GM23338 (cell line): ENCODE measurements at regions not wholly inside any gene's neighbourhood (a gene's known extent, or its start where the extent isn't known, plus 50 kb on each side); places are given as distances from the start of the nearest gene placed in this dataset.

Experiments used
- CREB1 ChIP-seq: fragments of 250-450 bp; sonication (Bioruptor Pico); IDR thresholded peaks from 2 replicates; pipeline ENCODE4 v1.5.0; 2020; ENCODE audit warnings: low read depth, mild to moderate bottlenecking, moderate library complexity
- EZH2 ChIP-seq: fragments of 200-600 bp; sonication (generic); IDR thresholded peaks from one replicate; pipeline ENCODE4 v1.8.0; 2017; ENCODE audit warnings: antibody characterized with exemption, mild to moderate bottlenecking, low read depth; ENCODE audit not compliant: unreplicated experiment
- EZH2phosphoT487 ChIP-seq: fragments of 200-600 bp; sonication (generic); IDR thresholded peaks from one replicate; pipeline ENCODE4 v1.8.1; 2018; ENCODE audit warnings: antibody characterized with exemption; ENCODE audit not compliant: unreplicated experiment
- JUNB ChIP-seq: IDR thresholded peaks from one replicate; pipeline ENCODE4 v1.6.1; 2016; ENCODE audit warnings: antibody characterized with exemption; ENCODE audit not compliant: unreplicated experiment
- NANOG ChIP-seq: IDR thresholded peaks from 2 replicates; pipeline ENCODE4 v1.6.1; 2016; ENCODE audit warnings: antibody characterized with exemption, borderline replicate concordance
- POLR2AphosphoS5 ChIP-seq: IDR thresholded peaks from 2 replicates; pipeline ENCODE4 v1.6.1; 2016; ENCODE audit warnings: antibody characterized with exemption, low read depth
- STAT1 ChIP-seq: IDR thresholded peaks from one replicate; pipeline ENCODE4 v1.6.1; 2016; ENCODE audit warnings: antibody characterized with exemption; ENCODE audit not compliant: unreplicated experiment
- TF ChIP-seq, protein P1 (sequence below): IDR thresholded peaks from one replicate; pipeline ENCODE4 v1.6.1; 2018; ENCODE audit warnings: antibody characterized with exemption; ENCODE audit not compliant: unreplicated experiment
- TF ChIP-seq, protein P2 (sequence below), 2 experiments: fragments of 200-600 bp in 1 of 2; sonication (generic) in 1 of 2; conservative IDR thresholded peaks; 2 replicates each; pipeline versions ENCODE4 v1.5.1 to v1.6.1; 2016 to 2017; ENCODE audit warnings: antibody characterized with exemption in 2 of 2, low read depth in 2 of 2, mild to moderate bottlenecking in 2 of 2, moderate library complexity in 1 of 2
- TF ChIP-seq, protein P3 (sequence below): fragments of 250-450 bp; sonication (Bioruptor Pico); IDR thresholded peaks from 2 replicates; pipeline ENCODE4 v1.5.0; 2020; ENCODE audit warnings: mild to moderate bottlenecking, moderate library complexity

DNA sequence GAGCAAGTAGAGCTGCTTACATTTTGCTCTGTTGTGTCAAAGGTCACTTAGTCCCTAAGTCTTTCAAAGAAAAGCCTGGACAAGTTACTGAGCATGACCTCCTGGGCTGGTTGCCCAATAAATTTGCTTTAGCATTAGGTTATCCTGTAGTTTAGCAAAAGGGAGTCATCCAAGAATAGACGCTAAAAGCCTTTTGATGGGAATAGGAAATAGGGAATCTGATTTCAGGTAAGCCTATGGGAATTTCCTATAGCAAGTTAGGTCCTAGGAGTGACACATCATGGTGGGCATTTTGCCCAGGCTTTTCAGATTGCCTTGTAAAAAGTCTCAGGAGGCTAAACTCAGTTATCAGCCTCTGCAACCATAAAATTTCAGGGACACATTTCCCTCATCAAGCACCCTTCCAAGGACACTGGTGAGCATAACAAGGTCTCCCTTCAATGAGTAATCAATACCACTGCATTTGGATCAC lies 67.6 kb upstream of the RANBP3L start:
- TF ChIP-seq, protein P1, sequence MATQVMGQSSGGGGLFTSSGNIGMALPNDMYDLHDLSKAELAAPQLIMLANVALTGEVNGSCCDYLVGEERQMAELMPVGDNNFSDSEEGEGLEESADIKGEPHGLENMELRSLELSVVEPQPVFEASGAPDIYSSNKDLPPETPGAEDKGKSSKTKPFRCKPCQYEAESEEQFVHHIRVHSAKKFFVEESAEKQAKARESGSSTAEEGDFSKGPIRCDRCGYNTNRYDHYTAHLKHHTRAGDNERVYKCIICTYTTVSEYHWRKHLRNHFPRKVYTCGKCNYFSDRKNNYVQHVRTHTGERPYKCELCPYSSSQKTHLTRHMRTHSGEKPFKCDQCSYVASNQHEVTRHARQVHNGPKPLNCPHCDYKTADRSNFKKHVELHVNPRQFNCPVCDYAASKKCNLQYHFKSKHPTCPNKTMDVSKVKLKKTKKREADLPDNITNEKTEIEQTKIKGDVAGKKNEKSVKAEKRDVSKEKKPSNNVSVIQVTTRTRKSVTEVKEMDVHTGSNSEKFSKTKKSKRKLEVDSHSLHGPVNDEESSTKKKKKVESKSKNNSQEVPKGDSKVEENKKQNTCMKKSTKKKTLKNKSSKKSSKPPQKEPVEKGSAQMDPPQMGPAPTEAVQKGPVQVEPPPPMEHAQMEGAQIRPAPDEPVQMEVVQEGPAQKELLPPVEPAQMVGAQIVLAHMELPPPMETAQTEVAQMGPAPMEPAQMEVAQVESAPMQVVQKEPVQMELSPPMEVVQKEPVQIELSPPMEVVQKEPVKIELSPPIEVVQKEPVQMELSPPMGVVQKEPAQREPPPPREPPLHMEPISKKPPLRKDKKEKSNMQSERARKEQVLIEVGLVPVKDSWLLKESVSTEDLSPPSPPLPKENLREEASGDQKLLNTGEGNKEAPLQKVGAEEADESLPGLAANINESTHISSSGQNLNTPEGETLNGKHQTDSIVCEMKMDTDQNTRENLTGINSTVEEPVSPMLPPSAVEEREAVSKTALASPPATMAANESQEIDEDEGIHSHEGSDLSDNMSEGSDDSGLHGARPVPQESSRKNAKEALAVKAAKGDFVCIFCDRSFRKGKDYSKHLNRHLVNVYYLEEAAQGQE, result no peak
- TF ChIP-seq EZH2 (no peak), POLR2AphosphoS5 (no peak), CREB1 (no peak), STAT1 (no peak), JUNB (no peak), EZH2phosphoT487 (no peak), NANOG (no peak)
- TF ChIP-seq, protein P2, sequence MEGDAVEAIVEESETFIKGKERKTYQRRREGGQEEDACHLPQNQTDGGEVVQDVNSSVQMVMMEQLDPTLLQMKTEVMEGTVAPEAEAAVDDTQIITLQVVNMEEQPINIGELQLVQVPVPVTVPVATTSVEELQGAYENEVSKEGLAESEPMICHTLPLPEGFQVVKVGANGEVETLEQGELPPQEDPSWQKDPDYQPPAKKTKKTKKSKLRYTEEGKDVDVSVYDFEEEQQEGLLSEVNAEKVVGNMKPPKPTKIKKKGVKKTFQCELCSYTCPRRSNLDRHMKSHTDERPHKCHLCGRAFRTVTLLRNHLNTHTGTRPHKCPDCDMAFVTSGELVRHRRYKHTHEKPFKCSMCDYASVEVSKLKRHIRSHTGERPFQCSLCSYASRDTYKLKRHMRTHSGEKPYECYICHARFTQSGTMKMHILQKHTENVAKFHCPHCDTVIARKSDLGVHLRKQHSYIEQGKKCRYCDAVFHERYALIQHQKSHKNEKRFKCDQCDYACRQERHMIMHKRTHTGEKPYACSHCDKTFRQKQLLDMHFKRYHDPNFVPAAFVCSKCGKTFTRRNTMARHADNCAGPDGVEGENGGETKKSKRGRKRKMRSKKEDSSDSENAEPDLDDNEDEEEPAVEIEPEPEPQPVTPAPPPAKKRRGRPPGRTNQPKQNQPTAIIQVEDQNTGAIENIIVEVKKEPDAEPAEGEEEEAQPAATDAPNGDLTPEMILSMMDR (conservative IDR thresholded peaks at IDR 0.05; ENCODE audit: low read depth in 2 of 2), result no peak
- TF ChIP-seq, protein P3, sequence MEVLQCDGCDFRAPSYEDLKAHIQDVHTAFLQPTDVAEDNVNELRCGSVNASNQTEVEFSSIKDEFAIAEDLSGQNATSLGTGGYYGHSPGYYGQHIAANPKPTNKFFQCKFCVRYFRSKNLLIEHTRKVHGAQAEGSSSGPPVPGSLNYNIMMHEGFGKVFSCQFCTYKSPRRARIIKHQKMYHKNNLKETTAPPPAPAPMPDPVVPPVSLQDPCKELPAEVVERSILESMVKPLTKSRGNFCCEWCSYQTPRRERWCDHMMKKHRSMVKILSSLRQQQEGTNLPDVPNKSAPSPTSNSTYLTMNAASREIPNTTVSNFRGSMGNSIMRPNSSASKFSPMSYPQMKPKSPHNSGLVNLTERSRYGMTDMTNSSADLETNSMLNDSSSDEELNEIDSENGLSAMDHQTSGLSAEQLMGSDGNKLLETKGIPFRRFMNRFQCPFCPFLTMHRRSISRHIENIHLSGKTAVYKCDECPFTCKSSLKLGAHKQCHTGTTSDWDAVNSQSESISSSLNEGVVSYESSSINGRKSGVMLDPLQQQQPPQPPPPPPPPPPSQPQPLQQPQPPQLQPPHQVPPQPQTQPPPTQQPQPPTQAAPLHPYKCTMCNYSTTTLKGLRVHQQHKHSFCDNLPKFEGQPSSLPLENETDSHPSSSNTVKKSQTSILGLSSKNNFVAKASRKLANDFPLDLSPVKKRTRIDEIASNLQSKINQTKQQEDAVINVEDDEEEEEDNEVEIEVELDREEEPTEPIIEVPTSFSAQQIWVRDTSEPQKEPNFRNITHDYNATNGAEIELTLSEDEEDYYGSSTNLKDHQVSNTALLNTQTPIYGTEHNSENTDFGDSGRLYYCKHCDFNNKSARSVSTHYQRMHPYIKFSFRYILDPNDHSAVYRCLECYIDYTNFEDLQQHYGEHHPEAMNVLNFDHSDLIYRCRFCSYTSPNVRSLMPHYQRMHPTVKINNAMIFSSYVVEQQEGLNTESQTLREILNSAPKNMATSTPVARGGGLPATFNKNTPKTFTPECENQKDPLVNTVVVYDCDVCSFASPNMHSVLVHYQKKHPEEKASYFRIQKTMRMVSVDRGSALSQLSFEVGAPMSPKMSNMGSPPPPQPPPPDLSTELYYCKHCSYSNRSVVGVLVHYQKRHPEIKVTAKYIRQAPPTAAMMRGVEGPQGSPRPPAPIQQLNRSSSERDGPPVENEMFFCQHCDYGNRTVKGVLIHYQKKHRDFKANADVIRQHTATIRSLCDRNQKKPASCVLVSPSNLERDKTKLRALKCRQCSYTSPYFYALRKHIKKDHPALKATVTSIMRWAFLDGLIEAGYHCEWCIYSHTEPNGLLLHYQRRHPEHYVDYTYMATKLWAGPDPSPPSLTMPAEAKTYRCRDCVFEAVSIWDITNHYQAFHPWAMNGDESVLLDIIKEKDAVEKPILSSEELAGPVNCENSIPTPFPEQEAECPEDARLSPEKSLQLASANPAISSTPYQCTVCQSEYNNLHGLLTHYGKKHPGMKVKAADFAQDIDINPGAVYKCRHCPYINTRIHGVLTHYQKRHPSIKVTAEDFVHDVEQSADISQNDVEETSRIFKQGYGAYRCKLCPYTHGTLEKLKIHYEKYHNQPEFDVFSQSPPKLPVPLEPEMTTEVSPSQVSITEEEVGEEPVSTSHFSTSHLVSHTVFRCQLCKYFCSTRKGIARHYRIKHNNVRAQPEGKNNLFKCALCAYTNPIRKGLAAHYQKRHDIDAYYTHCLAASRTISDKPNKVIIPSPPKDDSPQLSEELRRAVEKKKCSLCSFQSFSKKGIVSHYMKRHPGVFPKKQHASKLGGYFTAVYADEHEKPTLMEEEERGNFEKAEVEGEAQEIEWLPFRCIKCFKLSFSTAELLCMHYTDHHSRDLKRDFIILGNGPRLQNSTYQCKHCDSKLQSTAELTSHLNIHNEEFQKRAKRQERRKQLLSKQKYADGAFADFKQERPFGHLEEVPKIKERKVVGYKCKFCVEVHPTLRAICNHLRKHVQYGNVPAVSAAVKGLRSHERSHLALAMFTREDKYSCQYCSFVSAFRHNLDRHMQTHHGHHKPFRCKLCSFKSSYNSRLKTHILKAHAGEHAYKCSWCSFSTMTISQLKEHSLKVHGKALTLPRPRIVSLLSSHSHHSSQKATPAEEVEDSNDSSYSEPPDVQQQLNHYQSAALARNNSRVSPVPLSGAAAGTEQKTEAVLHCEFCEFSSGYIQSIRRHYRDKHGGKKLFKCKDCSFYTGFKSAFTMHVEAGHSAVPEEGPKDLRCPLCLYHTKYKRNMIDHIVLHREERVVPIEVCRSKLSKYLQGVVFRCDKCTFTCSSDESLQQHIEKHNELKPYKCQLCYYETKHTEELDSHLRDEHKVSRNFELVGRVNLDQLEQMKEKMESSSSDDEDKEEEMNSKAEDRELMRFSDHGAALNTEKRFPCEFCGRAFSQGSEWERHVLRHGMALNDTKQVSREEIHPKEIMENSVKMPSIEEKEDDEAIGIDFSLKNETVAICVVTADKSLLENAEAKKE (CRISPR knock-in tag), result no peak
